ENCODE measurements at regions not wholly inside any gene's neighbourhood (a gene's known extent, or its start where the extent isn't known, plus 50 kb on each side); places are given as distances from the start of the nearest gene placed in this dataset.

GRCh38 chrX:576904-577560 lies 53.6 kb upstream of the SHOX start:
- Mint-ChIP-seq H3K36me3 (ENCODE audit: insufficient read depth in 1 of 3, low read depth in 3 of 3) (no peaks in the 10 kb centered on the region), H3K9me3 (no peaks in the 10 kb centered on the region), H3K4me3 (no peak overlapping the region), H3K4me1 (peaks cover 0 to 5% of the 10 kb centered on the region in 2 experiments; a peak in 2 of 4 replicates), H3K27me3 (ENCODE audit: low read depth) (peaks cover 45% of the 10 kb centered on the region), H3K27ac (no peak overlapping the region)
- H4K91ac ChIP-seq (ENCODE audit: insufficient read length, low read depth, low read length): no peak overlapping the region
- H3T11ph ChIP-seq (ENCODE audit: low read length): no peak overlapping the region
- no peaks in the 10 kb centered on the region for H4K20me1 ChIP-seq (ENCODE audit: control insufficient read depth, insufficient read depth, insufficient read length)
- peak; percentile 2 for DNase-seq
- H2AK5ac ChIP-seq (ENCODE audit: insufficient read length, low read length): no peak overlapping the region
- H3K79me2 ChIP-seq (ENCODE audit: insufficient read depth, low read length): no peaks in the 10 kb centered on the region
- H2BK120ac ChIP-seq (ENCODE audit: low read depth, low read length, poor library complexity, severe bottlenecking): no peak overlapping the region
- no peak for TF ChIP-seq CTCF (conservative IDR thresholded peaks at IDR 0.05)
- H4K8ac ChIP-seq (replicated peaks; ENCODE audit: insufficient read length, low read depth, low read length): no peak overlapping the region
- no peak overlapping the region for H3K56ac ChIP-seq (ENCODE audit: insufficient read length, low read depth, low read length)
- no peak overlapping the region for H2BK12ac ChIP-seq (ENCODE audit: insufficient read length, low read depth, low read length)
- H3K79me1 ChIP-seq (ENCODE audit: insufficient read depth, low read depth, low read length, poor library complexity, severe bottlenecking): no peaks in the 10 kb centered on the region
- 100% methylated on average over 1 of the region's 7 CpGs for WGBS (ENCODE audit: extremely low coverage, insufficient read length, low lambda C conversion rate)
- no peak overlapping the region for H3K4me2 ChIP-seq (ENCODE audit: insufficient read depth, insufficient read length, low read length)
- no peak overlapping the region for H4K5ac ChIP-seq (ENCODE audit: insufficient read length, low read depth, low read length)
- no peak overlapping the region for H3K27ac ChIP-seq (ENCODE audit: insufficient read length, low read depth, low read length)
- H2BK15ac ChIP-seq (ENCODE audit: low read depth, low read length): no peak overlapping the region
- no peak overlapping the region for H2AFZ ChIP-seq (ENCODE audit: low read length)
- H3K27me3 ChIP-seq (ENCODE audit: insufficient read depth, low read length): no peaks in the 10 kb centered on the region
- H3K9ac ChIP-seq (ENCODE audit: extremely low read depth, insufficient read length, low read length): no peak overlapping the region
- no peak overlapping the region for H2BK5ac ChIP-seq (ENCODE audit: insufficient read length, low read length)
- H3K4ac ChIP-seq (ENCODE audit: low read depth, low read length): no peak overlapping the region
- H2BK20ac ChIP-seq (ENCODE audit: low read depth, low read length, poor library complexity, severe bottlenecking): no peak overlapping the region
- H3K4me1 ChIP-seq (ENCODE audit: insufficient read depth, low read length): no peaks in the 10 kb centered on the region
- H3K23ac ChIP-seq (ENCODE audit: insufficient read length, low read depth, low read length): no peak overlapping the region
- no peaks in the 10 kb centered on the region for H3K23me2 ChIP-seq (ENCODE audit: insufficient read length, low read depth, low read length, poor library complexity, severe bottlenecking)
- H3K9me3 ChIP-seq (ENCODE audit: control insufficient read depth, low read depth, low read length): no peaks in the 10 kb centered on the region
- no peak overlapping the region for H3K18ac ChIP-seq (ENCODE audit: insufficient read length, low read depth, low read length)
- no peak overlapping the region for H3K14ac ChIP-seq (ENCODE audit: insufficient read depth, low read length)
